GM12878 (cell line): ENCODE measurements at regions not wholly inside any gene's neighbourhood (a gene's known extent, or its start where the extent isn't known, plus 50 kb on each side); places are given as distances from the start of the nearest gene placed in this dataset.

Experiments
- ATAC-seq: fragments of 200-7000 bp; cut with Tn5 transposase; 3 replicates; pipeline ENCODE4 v1.9.1; 2020; ENCODE audit warnings: mild to moderate bottlenecking, moderate library complexity
- BruUV-seq: library from RNA; stranded (reverse); fragments of 400-500 nt; replicated peaks from 2 replicates; lab custom pipeline; 2021; lab: Mats Ljungman, UMichigan
- CTCF ChIA-PET: fragments of 300-600 bp; sonication (Branson Sonifier 250); formaldehyde crosslinking; extraction: SDS; loops from one replicate; lab custom pipeline; 2021; ENCODE audit warnings: inconsistent platforms; lab: Yijun Ruan, JAX
- POLR2A ChIA-PET: fragments of 350-600 bp; formaldehyde crosslinking; extraction: SDS; loops from one replicate; lab custom pipeline; 2021; ENCODE audit warnings: inconsistent platforms; lab: Charles Lee
- RAD21 ChIA-PET: fragments of 300-600 bp; sonication (Branson Sonifier 250); formaldehyde crosslinking; loops from one replicate; lab custom pipeline; 2023; ENCODE audit warnings: antibody characterized with exemption; ENCODE audit not compliant: unreplicated experiment; lab: Charles Lee
- SMC1A ChIA-PET: fragments of 300-600 bp; sonication (Branson Sonifier 250); formaldehyde crosslinking; loops from one replicate; lab custom pipeline; 2023; ENCODE audit not compliant: unreplicated experiment, uncharacterized antibody; lab: Charles Lee
- DNase-seq: peaks from one replicate; pipeline ENCODE4 v3.0.0-alpha.2; 2011; ENCODE audit warnings: low read depth, low spot score
- FAIRE-seq: peaks from 3 replicates; lab custom pipeline; 2011; peaks lifted over from hg19 to GRCh38; lab: Jason Lieb, UNC
- H2AFZ ChIP-seq: 2 replicates; pipeline ENCODE4 v1.6.0; 2011; ENCODE audit warnings: low read depth, low read length, control low read depth; ENCODE audit not compliant: control insufficient read depth
- H3K27ac ChIP-seq: 2 replicates; pipeline ENCODE4 v1.5.1; 2011; ENCODE audit warnings: control low read depth; ENCODE audit not compliant: control insufficient read depth, insufficient read depth
- H3K27me3 ChIP-seq, 2 experiments: replicated peaks in 1 of 2; 2 replicates each; pipeline versions ENCODE4 v1.6.0 to v1.6.1; 2011; ENCODE audit warnings: low read length in 1 of 2; ENCODE audit not compliant: control insufficient read depth in 2 of 2, insufficient read depth in 2 of 2
- H3K36me3 ChIP-seq, 2 experiments: 2 replicates each; pipeline ENCODE4 v1.5.1; 2011; ENCODE audit warnings: low read length in 1 of 2; ENCODE audit not compliant: control insufficient read depth in 2 of 2, insufficient read depth in 2 of 2
- H3K4me1 ChIP-seq: 2 replicates; pipeline ENCODE4 v1.6.1; 2011; ENCODE audit warnings: mild to moderate bottlenecking, low read length, moderate library complexity, mixed read lengths; ENCODE audit not compliant: control insufficient read depth, insufficient read depth
- H3K4me2 ChIP-seq: 2 replicates; pipeline ENCODE4 v1.6.0; 2011; ENCODE audit warnings: control low read depth; ENCODE audit not compliant: control insufficient read depth, insufficient read depth
- H3K4me3 ChIP-seq: fragments of 200-600 bp; sonication (generic); 2 replicates; pipeline ENCODE4 v1.5.1; 2016
- H3K79me2 ChIP-seq: 2 replicates; pipeline ENCODE4 v1.6.0; 2011; ENCODE audit warnings: low read length; ENCODE audit not compliant: control insufficient read depth, insufficient read depth
- H3K9ac ChIP-seq: 2 replicates; pipeline ENCODE4 v1.8.0; 2011; ENCODE audit warnings: low read length, control low read depth, mixed read lengths; ENCODE audit not compliant: control insufficient read depth, insufficient read depth
- H3K9me3 ChIP-seq: replicated peaks from 3 replicates; pipeline ENCODE4 v1.5.1; 2011; ENCODE audit warnings: mild to moderate bottlenecking, low read length; ENCODE audit not compliant: control insufficient read depth, insufficient read depth
- H4K20me1 ChIP-seq: 2 replicates; pipeline ENCODE4 v1.6.0; 2011; ENCODE audit not compliant: control insufficient read depth, insufficient read depth
- EP300 ChIP-seq, 2 experiments: fragments of 150-350 bp in 1 of 2; IDR thresholded peaks; 2 replicates each; pipeline ENCODE4 v1.6.1; 2011 to 2012; ENCODE audit warnings: low read depth in 2 of 2, low read length in 2 of 2, borderline replicate concordance in 1 of 2, improper control_type of control experiment in 1 of 2, inconsistent platforms in 1 of 2; ENCODE audit not compliant: control insufficient read depth in 1 of 2
- MYB ChIP-seq: fragments of 150-350 bp; IDR thresholded peaks from 2 replicates; pipeline ENCODE4 v1.6.1; 2014; ENCODE audit warnings: mild to moderate bottlenecking, low read depth, low read length, borderline replicate concordance
- NR2C1 ChIP-seq: fragments of 450-650 bp; IDR thresholded peaks from 2 replicates; pipeline ENCODE4 v1.6.1; 2017; ENCODE audit warnings: antibody characterized with exemption, mild to moderate bottlenecking, moderate library complexity
- POLR2AphosphoS2 ChIP-seq: IDR thresholded peaks from 2 replicates; pipeline ENCODE4 v1.6.1; 2011; ENCODE audit warnings: low read depth, mild to moderate bottlenecking, low read length, improper control_type of control experiment, moderate library complexity
- RUNX3 ChIP-seq: IDR thresholded peaks from 2 replicates; pipeline ENCODE4 v1.6.1; 2012; ENCODE audit warnings: low read length, inconsistent platforms
- SMAD1 ChIP-seq: fragments of 450-650 bp; IDR thresholded peaks from 2 replicates; pipeline ENCODE4 v1.6.1; 2018; ENCODE audit warnings: mild to moderate bottlenecking, low read depth; ENCODE audit not compliant: partially characterized antibody
- SPI1 ChIP-seq: IDR thresholded peaks from 2 replicates; pipeline ENCODE4 v1.6.1; 2011; ENCODE audit warnings: low read depth, mild to moderate bottlenecking, low read length, moderate library complexity, borderline replicate concordance; ENCODE audit not compliant: insufficient read depth
- SREBF1 ChIP-seq: IDR thresholded peaks from 2 replicates; pipeline ENCODE4 v1.6.1; 2012; ENCODE audit warnings: mild to moderate bottlenecking, low read length
- ZZZ3 ChIP-seq: IDR thresholded peaks from 2 replicates; pipeline ENCODE4 v1.6.1; 2011; ENCODE audit warnings: low read depth; ENCODE audit not compliant: control insufficient read depth, insufficient read length
- WGBS: methylation state at CpG from one replicate; pipeline ENCODE4 v1.1.6; 2016; ENCODE audit warnings: low lambda C conversion rate; ENCODE audit not compliant: insufficient replicate concordance, insufficient coverage; ENCODE audit errors: missing lambda C conversion rate; 5-methylcytosine and 5-hydroxymethylcytosine counted together
- in situ Hi-C: fragments of 300-500 bp; cut with MboI; formaldehyde crosslinking; loops from 9 replicates; pipeline ENCODE4 v1.14.3; 2018; ENCODE audit warnings: mixed read lengths
- intact Hi-C: fragments of 100-400 bp; cut with micrococcal nuclease; formaldehyde crosslinking; loops from one replicate; pipeline ENCODE4 v1.14.2; 2022; ENCODE audit not compliant: unreplicated experiment
- TF ChIP-seq, protein P1 (sequence below): IDR thresholded peaks from 2 replicates; pipeline ENCODE4 v1.6.1; 2012; ENCODE audit warnings: low read depth, low read length, improper control_type of control experiment
- TF ChIP-seq, protein P2 (sequence below): fragments of 450-650 bp; IDR thresholded peaks from 2 replicates; pipeline ENCODE4 v1.6.1; 2017; ENCODE audit warnings: borderline replicate concordance
- TF ChIP-seq, protein P3 (sequence below): fragments of 450-650 bp; IDR thresholded peaks from 2 replicates; pipeline ENCODE4 v1.6.1; 2017; ENCODE audit warnings: mild to moderate bottlenecking, moderate library complexity

DNA sequence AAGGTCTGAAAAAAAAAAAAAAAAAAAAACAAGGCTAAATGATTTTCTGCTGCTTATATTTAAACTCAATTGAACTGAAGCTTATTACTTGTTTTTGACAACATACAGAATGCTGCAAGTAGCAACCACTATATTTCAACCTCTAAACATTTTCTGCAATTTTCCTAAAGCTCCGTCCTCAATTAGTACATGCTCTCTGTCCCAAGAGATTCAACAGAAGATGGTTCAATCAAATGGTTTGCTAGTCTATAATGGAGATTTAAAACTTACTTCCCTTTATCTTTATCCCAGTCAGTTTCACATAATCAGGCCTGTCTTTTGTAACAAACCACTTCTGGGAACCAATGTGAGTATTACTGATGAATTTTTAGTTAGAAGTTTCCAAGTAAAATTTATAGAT lies 485.1 kb upstream of the CDH7 start:
- H3K9me3 ChIP-seq = no peaks in the 10 kb centered on the region
- ChIA-PET SMC1A (no interaction called here), RAD21 (no interaction called here)
- no peak overlapping the region for H2AFZ ChIP-seq
- H3K27ac ChIP-seq = no peak overlapping the region
- no peaks in the 10 kb centered on the region for H3K4me1 ChIP-seq
- H3K9ac ChIP-seq = no peak overlapping the region
- H3K79me2 ChIP-seq = no peaks in the 10 kb centered on the region
- no peaks in the 10 kb centered on the region for H3K36me3 ChIP-seq
- FAIRE-seq = no peak
- no peak for TF ChIP-seq SMAD1
- no peak for TF ChIP-seq ZZZ3
- TF ChIP-seq EP300 (IDR thresholded peaks at IDR 0.05; ENCODE audit: borderline replicate concordance in 1 of 2, control insufficient read depth in 1 of 2, low read depth in 2 of 2, low read length in 2 of 2) = no peak
- TF ChIP-seq, protein P1, sequence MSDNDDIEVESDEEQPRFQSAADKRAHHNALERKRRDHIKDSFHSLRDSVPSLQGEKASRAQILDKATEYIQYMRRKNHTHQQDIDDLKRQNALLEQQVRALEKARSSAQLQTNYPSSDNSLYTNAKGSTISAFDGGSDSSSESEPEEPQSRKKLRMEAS = no peak
- TF ChIP-seq, protein P2, sequence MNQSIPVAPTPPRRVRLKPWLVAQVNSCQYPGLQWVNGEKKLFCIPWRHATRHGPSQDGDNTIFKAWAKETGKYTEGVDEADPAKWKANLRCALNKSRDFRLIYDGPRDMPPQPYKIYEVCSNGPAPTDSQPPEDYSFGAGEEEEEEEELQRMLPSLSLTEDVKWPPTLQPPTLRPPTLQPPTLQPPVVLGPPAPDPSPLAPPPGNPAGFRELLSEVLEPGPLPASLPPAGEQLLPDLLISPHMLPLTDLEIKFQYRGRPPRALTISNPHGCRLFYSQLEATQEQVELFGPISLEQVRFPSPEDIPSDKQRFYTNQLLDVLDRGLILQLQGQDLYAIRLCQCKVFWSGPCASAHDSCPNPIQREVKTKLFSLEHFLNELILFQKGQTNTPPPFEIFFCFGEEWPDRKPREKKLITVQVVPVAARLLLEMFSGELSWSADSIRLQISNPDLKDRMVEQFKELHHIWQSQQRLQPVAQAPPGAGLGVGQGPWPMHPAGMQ = no peak
- TF ChIP-seq, protein P3, sequence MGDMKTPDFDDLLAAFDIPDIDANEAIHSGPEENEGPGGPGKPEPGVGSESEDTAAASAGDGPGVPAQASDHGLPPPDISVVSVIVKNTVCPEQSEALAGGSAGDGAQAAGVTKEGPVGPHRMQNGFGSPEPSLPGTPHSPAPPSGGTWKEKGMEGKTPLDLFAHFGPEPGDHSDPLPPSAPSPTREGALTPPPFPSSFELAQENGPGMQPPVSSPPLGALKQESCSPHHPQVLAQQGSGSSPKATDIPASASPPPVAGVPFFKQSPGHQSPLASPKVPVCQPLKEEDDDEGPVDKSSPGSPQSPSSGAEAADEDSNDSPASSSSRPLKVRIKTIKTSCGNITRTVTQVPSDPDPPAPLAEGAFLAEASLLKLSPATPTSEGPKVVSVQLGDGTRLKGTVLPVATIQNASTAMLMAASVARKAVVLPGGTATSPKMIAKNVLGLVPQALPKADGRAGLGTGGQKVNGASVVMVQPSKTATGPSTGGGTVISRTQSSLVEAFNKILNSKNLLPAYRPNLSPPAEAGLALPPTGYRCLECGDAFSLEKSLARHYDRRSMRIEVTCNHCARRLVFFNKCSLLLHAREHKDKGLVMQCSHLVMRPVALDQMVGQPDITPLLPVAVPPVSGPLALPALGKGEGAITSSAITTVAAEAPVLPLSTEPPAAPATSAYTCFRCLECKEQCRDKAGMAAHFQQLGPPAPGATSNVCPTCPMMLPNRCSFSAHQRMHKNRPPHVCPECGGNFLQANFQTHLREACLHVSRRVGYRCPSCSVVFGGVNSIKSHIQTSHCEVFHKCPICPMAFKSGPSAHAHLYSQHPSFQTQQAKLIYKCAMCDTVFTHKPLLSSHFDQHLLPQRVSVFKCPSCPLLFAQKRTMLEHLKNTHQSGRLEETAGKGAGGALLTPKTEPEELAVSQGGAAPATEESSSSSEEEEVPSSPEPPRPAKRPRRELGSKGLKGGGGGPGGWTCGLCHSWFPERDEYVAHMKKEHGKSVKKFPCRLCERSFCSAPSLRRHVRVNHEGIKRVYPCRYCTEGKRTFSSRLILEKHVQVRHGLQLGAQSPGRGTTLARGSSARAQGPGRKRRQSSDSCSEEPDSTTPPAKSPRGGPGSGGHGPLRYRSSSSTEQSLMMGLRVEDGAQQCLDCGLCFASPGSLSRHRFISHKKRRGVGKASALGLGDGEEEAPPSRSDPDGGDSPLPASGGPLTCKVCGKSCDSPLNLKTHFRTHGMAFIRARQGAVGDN = no peak
- TF ChIP-seq SREBF1 = no peak
- TF ChIP-seq POLR2AphosphoS2 = no peak
- TF ChIP-seq NR2C1 = no peak
- TF ChIP-seq SPI1 = no peak
- no peak for TF ChIP-seq MYB
- no peak for TF ChIP-seq RUNX3
- TF ChIP-seq, all 136 proteins: peak for 0
- Histone ChIP-seq H3K27me3 (no peaks in the 10 kb centered on the region), H3K4me3 (no peak overlapping the region), H4K20me1 (no peaks in the 10 kb centered on the region), H3K4me2 (no peak overlapping the region)
- WGBS = 81% methylated on average over 1 of the region's 1 CpG
- POLR2A ChIA-PET = no interaction called here
- no TSS peak for BruUV-seq
- in situ Hi-C loops (no loop called here), intact Hi-C loops (no loop called here)
- DNase-seq (no peak), ATAC-seq (no peak)
- CTCF ChIA-PET = interaction anchor here (1.1 kb wide), 1 partner anchor 8 kb away, joined by 3 read pairs; no protein-coding TSS in a partner anchor
